ENCODE measurements at regions not wholly inside any gene's neighbourhood (a gene's known extent, or its start where the extent isn't known, plus 50 kb on each side); places are given as distances from the start of the nearest gene placed in this dataset.

GRCh38 chr9:30944741-30945280 lies 1439.6 kb upstream of the ACO1 start:
- no peak for TF ChIP-seq EZH2 (IDR thresholded peaks at IDR 0.05)
- TF ChIP-seq CTCF (IDR thresholded peaks at IDR 0.05 in 2 of 3, conservative IDR thresholded peaks at IDR 0.05 in 1 of 3; ENCODE audit: borderline replicate concordance in 1 of 3, insufficient read depth in 1 of 3, low read depth in 2 of 3, low read length in 2 of 3) = no peak
